GM12878 (cell line): ENCODE measurements at regions not wholly inside any gene's neighbourhood (a gene's known extent, or its start where the extent isn't known, plus 50 kb on each side); places are given as distances from the start of the nearest gene placed in this dataset.

Experiments used
- ATF2 ChIP-seq: IDR thresholded peaks from 2 replicates; pipeline ENCODE4 v1.6.1; 2012; ENCODE audit warnings: low read length, inconsistent platforms
- CEBPZ ChIP-seq: fragments of 150-350 bp; IDR thresholded peaks from 2 replicates; pipeline ENCODE4 v1.6.1; 2016; ENCODE audit warnings: low read depth, low read length
- CHD2 ChIP-seq: IDR thresholded peaks from 2 replicates; pipeline ENCODE4 v1.6.1; 2011; ENCODE audit warnings: low read depth, low read length, improper control_type of control experiment, borderline replicate concordance
- CTCF ChIP-seq, 3 experiments: IDR thresholded peaks in 2 of 3; conservative IDR thresholded peaks in 1 of 3; 2 replicates each; pipeline ENCODE4 v1.5.1; 2011; ENCODE audit warnings: low read depth in 3 of 3, low read length in 3 of 3, mild to moderate bottlenecking in 3 of 3, control low read depth in 2 of 3, moderate library complexity in 2 of 3, inconsistent platforms in 1 of 3, mixed read lengths in 1 of 3; ENCODE audit not compliant: control insufficient read depth in 2 of 3, insufficient read depth in 1 of 3; ENCODE audit errors: extremely low read depth in 1 of 3
- EP300 ChIP-seq, 2 experiments: fragments of 150-350 bp in 1 of 2; IDR thresholded peaks; 2 replicates each; pipeline ENCODE4 v1.6.1; 2011 to 2012; ENCODE audit warnings: low read depth in 2 of 2, low read length in 2 of 2, borderline replicate concordance in 1 of 2, improper control_type of control experiment in 1 of 2, inconsistent platforms in 1 of 2; ENCODE audit not compliant: control insufficient read depth in 1 of 2
- HCFC1 ChIP-seq: fragments of 150-350 bp; IDR thresholded peaks from 2 replicates; pipeline ENCODE4 v1.6.1; 2014; ENCODE audit warnings: low read length
- RBBP5 ChIP-seq: fragments of 200-600 bp; sonication (generic); conservative IDR thresholded peaks from 2 replicates; pipeline ENCODE4 v1.6.1; 2016
- SPI1 ChIP-seq: IDR thresholded peaks from 2 replicates; pipeline ENCODE4 v1.6.1; 2011; ENCODE audit warnings: low read depth, mild to moderate bottlenecking, low read length, moderate library complexity, borderline replicate concordance; ENCODE audit not compliant: insufficient read depth
- TAF1 ChIP-seq: IDR thresholded peaks from 2 replicates; pipeline ENCODE4 v1.6.1; 2011; ENCODE audit warnings: mild to moderate bottlenecking, low read depth, low read length, borderline replicate concordance
- TCF3 ChIP-seq: IDR thresholded peaks from 2 replicates; pipeline ENCODE4 v1.6.1; 2012; ENCODE audit warnings: low read depth, mild to moderate bottlenecking, low read length, borderline replicate concordance; ENCODE audit not compliant: insufficient read depth
- ZBTB11 ChIP-seq: fragments of 450-650 bp; formaldehyde crosslinking; IDR thresholded peaks from 2 replicates; pipeline ENCODE4 v1.5.0; 2022; ENCODE audit warnings: mild to moderate bottlenecking, missing genetic modification characterization
- ZBTB4 ChIP-seq: fragments of 450-650 bp; formaldehyde crosslinking; IDR thresholded peaks from 2 replicates; pipeline ENCODE4 v1.4.0; 2022; ENCODE audit warnings: mild to moderate bottlenecking, moderate library complexity

GRCh38 chr2:15866563-15867193, 73.7 kb upstream of the MYCN start:
- TF ChIP-seq CHD2 (no peak), SPI1 (no peak), RBBP5 (no peak), ATF2 (no peak), EP300 (IDR thresholded peaks at IDR 0.05; ENCODE audit: borderline replicate concordance in 1 of 2, control insufficient read depth in 1 of 2, low read depth in 2 of 2, low read length in 2 of 2) (no peak), HCFC1 (no peak), CTCF (IDR thresholded peaks at IDR 0.05 in 2 of 3, conservative IDR thresholded peaks at IDR 0.05 in 1 of 3; ENCODE audit: control insufficient read depth in 2 of 3, extremely low read depth in 1 of 3, insufficient read depth in 1 of 3, low read depth in 3 of 3, low read length in 3 of 3) (no peak), TCF3 (no peak), CEBPZ (no peak), ZBTB4 (no peak), TAF1 (no peak), ZBTB11 (no peak)
